Mesodermal cell (in vitro differentiated cells): ENCODE measurements at regions not wholly inside any gene's neighbourhood (a gene's known extent, or its start where the extent isn't known, plus 50 kb on each side); places are given as distances from the start of the nearest gene placed in this dataset.

Experiments
- H3K27ac ChIP-seq: 2 replicates; pipeline ENCODE4 v1.7.0; 2013; ENCODE audit warnings: mild to moderate bottlenecking, low read depth, low read length, moderate library complexity; ENCODE audit not compliant: severe bottlenecking
- H3K36me3 ChIP-seq: 2 replicates; pipeline ENCODE4 v1.7.1; 2013; ENCODE audit warnings: mild to moderate bottlenecking, low read length, moderate library complexity; ENCODE audit not compliant: control insufficient read depth, insufficient read depth
- H3K4me1 ChIP-seq: one replicate; pipeline ENCODE4 v1.7.1; 2013; ENCODE audit warnings: mild to moderate bottlenecking, low read length; ENCODE audit not compliant: insufficient read depth, control insufficient read depth, poor library complexity, severe bottlenecking
- H3K4me3 ChIP-seq: 2 replicates; pipeline ENCODE4 v1.7.0; 2013; ENCODE audit warnings: low read length, control low read depth, mild to moderate bottlenecking; ENCODE audit not compliant: insufficient read depth, poor library complexity, severe bottlenecking; ENCODE audit errors: extremely low read depth
- H3K9me3 ChIP-seq: 2 replicates; pipeline ENCODE4 v1.7.1; 2013; ENCODE audit warnings: mild to moderate bottlenecking, low read length, moderate library complexity; ENCODE audit not compliant: control insufficient read depth
- WGBS, 2 experiments: methylation state at CpG; one replicate each; pipeline ENCODE4 v1.1.5; 2013; ENCODE audit warnings: missing lambda C conversion rate in 2 of 2; ENCODE audit not compliant: insufficient coverage in 2 of 2; 5-methylcytosine and 5-hydroxymethylcytosine counted together

DNA sequence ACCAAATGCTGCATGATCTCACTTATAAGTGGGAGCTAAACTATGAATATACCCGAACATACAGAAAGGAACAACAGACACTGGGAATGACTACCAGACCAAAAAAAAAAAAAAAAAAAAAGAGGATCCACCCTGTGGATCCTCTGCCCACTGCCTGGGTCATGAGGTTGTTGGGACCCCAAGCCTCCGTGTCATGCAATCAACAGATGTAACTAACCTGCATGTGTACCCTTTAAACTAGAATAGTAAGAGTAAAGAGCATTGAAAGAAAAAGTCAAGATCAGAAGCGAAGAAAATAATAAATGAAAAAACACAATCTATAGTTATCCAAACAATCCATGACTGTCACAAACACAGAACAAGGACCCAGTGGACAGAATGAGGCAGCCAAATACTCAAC is 109.5 kb upstream of the TOP3B start:
- Histone ChIP-seq H3K36me3 (no peaks in the 10 kb centered on the region), H3K9me3 (no peaks in the 10 kb centered on the region), H3K27ac (no peak overlapping the region), H3K4me3 (no peak overlapping the region), H3K4me1 (no peaks in the 10 kb centered on the region)
- no CpG with 5 or more reads among the region's 3 CpGs for WGBS, 2 experiments

DNA sequence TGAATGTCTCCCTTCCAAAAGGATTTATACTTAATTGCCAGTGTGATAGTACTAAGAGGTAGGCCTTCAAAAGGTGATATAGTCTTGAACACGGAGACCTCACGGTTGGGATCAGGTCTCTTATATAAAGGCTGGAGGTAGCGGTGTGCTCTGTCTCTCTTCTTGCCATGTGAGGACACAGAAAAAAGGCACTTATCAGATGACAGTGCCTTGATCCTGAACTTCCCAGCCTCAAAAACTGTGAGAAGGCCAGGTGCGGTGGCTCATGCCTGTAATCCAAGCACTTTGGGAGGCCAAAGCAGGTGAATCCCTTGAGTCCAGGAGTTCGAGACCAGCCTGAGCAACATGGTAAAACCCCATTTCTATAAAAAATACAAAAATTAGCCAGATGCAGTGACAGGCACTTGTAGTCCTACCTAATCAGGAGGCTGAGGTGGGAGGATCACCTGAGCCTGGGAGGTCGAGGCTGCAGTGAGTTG is 108.9 kb upstream of the TOP3B start:
- no peaks in the 10 kb centered on the region for H3K4me1 ChIP-seq
- H3K4me3 ChIP-seq, result no peak overlapping the region
- H3K9me3 ChIP-seq, result no peaks in the 10 kb centered on the region
- 71 to 89% methylated on average over 4 to 5 of the region's 6 CpGs for WGBS, 2 experiments
- no peak overlapping the region for H3K27ac ChIP-seq
- H3K36me3 ChIP-seq, result no peaks in the 10 kb centered on the region

DNA sequence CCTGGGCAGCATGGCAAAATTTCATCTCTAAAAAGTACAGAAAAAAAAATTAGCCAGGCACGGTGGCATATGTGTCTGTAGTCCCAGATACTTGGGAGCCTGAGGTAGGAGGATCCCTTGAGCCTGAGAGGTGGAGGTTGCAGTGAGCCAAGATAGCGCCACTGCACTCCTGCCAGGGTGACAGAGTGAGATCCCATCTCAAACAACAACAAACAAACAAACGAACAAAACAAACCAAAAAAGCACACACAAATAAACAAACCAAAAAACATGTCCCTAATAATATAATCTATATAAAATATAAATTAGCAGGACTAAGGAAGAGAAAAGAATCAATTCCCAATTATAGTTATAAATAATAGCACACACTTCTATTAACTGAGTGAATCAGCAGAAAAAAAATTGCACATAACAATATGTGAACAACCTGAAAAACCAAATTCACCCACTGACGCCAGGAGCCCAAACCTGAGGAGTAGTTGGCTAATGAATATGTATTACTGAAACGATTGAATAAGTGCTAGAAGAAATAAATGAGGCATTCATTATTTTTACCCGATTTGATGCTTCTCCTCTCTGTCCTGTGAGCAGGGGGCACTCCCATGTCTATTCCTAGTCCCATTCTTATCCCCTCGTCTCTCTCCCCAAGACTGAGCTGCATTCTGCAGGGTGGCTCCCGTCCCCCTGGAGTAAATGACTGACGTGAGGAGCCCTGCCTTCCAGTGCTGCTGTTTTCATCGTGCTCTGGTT is 108.2 kb upstream of the TOP3B start:
- H3K4me1 ChIP-seq, result no peaks in the 10 kb centered on the region
- H3K36me3 ChIP-seq, result no peaks in the 10 kb centered on the region
- H3K9me3 ChIP-seq, result no peaks in the 10 kb centered on the region
- 84 to 86% methylated on average over 4 of the region's 10 CpGs for WGBS, 2 experiments
- H3K4me3 ChIP-seq, result no peak overlapping the region
- no peak overlapping the region for H3K27ac ChIP-seq

DNA sequence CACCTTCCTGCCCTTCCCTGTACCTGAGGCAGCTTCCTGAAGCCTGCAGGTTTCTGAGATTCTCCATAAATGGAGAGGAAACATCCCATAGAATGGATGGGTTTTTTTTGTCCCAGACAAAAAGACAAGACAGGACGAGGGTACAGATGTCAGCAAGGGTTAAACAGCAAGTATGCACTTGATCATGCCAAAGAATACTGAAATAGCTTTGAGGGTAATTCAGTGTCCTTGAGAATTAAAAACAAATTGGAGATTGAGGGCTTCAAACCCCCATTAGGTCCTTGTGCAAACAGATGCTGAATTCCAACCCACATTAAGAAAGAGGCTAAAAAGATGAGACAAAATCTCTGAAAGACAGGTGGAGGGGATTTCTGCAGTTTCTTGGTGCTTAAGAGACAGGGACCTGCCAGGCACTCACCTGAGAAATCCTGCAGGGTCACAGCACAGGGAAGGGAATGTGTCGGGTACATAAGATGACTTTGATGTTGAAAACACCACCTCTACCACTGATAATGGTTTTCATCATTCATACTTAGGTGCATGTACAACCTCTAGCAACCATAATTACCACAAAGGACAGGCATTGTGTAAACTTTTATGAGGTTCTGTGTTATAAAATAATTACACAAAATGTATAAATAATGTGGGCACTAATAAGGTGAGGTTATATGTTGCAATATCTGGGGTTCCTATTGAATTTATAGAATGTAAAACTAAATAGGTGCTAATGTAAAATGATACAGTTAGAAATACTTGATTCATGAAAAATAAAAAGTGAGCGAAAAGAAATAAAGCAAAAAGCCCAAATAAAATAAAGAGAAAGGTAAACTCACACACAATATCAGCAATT is 107.1 kb upstream of the TOP3B start:
- Histone ChIP-seq H3K9me3 (no peaks in the 10 kb centered on the region), H3K36me3 (no peaks in the 10 kb centered on the region), H3K4me3 (no peak overlapping the region), H3K27ac (no peak overlapping the region), H3K4me1 (no peaks in the 10 kb centered on the region)
- 67 to 75% methylated on average over 1 of the region's 3 CpGs for whole genome bisulfite sequencing, 2 experiments

DNA sequence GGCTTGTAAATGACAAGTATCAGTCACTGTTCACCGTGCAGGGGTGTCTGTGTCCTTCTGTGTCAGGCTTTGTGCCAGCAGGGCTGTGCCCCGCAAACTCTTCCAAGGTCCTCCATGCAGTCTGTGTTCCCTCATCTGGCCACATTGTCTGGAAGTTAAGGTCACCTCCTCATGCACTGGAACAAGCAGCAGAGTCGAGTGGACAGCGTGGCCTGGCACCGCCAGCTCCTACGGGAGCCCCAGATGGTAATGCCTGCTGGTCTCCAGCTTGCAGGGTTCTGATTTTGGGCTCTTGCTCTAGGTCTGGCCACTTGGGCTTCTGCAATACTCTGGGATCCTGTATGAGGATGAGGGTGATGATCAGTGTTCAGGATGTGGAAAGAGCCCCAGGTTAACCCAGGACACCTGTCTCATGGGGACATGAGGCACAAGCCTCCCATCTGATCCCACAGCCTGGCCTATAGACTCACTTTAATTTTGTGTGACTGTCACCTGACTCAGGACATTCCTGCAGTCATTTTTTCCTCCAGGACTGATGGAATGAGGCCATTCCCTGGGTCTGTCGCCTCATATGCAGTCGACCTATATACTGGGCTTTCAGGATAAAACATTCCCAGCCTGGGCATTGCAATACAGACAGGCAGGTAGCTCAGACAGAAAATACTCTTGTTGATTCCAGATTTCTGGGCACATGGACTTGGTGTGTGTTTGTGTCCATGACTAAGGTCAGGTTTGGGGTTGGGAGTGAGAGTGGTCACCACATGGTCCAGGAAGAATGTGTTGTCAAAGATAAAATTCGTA is 106.3 kb upstream of the TOP3B start:
- Histone ChIP-seq H3K4me1 (no peaks in the 10 kb centered on the region), H3K4me3 (no peak overlapping the region), H3K9me3 (no peaks in the 10 kb centered on the region), H3K36me3 (no peaks in the 10 kb centered on the region), H3K27ac (no peak overlapping the region)
- 84 to 89% methylated on average over 8 of the region's 9 CpGs for WGBS, 2 experiments

DNA sequence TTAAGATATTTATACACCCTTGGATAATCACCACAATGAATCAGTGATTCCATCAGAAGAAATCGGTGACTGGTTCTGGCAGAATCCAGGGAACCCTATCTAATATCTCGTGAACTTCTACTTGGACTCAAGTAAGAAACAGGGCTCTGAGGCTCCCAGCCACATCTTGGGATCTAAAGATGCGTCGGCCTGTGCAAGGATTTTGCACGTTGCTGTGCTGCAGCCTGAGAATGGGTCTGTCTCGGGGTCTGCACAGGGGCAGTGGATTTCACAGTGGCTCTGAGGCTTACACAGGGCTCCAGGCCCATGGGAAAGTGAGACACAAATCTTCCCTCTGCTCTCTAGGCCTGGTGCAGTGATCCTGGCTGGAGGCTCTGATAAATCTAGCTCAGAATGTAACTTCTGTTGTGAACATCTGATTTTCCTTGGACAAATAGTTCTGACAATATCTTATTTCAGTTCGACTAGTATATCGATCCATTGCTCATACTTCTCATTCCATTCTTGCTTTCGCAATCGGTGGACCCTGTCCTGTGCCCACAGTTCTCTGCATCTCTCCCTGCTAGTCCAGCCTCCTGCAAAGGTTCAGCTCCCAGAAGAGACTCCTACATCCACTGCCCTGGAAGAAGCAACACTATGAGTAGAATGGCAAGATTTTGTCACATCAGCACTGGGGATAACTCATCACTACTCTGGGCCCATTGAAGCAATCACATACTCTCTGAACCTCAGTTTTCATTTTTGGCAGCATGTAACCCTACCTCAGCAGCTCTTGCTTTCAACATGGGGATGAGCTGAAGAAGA is 105.5 kb upstream of the TOP3B start:
- 90 to 94% methylated on average over 9 to 10 of the region's 10 CpGs for WGBS, 2 experiments

DNA sequence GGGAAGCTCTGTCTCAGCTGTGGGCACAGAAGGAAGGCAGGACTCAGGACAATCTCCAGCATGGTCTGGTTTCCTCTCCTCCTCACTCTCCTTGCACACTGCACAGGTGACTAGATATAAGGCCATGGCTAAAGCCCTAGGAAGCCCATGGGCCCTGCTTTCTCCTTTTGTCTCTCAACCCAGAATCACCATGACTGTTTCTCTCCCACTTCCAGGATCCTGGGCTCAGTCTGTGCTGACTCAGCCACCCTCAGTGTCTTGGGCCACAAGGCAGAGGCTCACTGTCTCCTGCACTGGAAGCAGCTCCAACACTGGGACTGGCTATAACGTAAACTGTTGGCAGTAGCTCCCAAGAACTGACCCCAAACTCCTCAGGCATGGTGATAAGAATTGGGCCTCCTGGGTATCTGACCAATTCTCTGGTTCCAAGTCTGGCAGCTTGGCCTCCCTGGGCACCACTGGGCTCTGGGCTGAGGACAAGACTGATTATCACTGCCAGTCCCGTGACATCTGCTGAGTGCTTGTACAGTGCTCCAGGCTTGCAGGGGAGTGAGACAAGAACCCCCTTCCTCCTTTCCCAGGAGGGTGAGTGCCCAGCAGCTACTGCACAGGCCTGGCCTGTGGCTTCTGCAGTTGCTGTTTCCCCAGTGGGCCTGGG is 104.0 kb upstream of the TOP3B start:
- Histone ChIP-seq H3K27ac (no peak overlapping the region), H3K4me3 (no peak overlapping the region), H3K9me3 (no peaks in the 10 kb centered on the region), H3K36me3 (no peaks in the 10 kb centered on the region), H3K4me1 (no peaks in the 10 kb centered on the region)
- WGBS, 2 experiments, result 94 to 95% methylated on average over 2 of the region's 2 CpGs

More for the DNA sequence above, 105.5 kb upstream of the TOP3B start:
- Histone ChIP-seq H3K4me1 (no peaks in the 10 kb centered on the region), H3K9me3 (no peaks in the 10 kb centered on the region), H3K36me3 (no peaks in the 10 kb centered on the region), H3K4me3 (no peak overlapping the region), H3K27ac (no peak overlapping the region)

DNA sequence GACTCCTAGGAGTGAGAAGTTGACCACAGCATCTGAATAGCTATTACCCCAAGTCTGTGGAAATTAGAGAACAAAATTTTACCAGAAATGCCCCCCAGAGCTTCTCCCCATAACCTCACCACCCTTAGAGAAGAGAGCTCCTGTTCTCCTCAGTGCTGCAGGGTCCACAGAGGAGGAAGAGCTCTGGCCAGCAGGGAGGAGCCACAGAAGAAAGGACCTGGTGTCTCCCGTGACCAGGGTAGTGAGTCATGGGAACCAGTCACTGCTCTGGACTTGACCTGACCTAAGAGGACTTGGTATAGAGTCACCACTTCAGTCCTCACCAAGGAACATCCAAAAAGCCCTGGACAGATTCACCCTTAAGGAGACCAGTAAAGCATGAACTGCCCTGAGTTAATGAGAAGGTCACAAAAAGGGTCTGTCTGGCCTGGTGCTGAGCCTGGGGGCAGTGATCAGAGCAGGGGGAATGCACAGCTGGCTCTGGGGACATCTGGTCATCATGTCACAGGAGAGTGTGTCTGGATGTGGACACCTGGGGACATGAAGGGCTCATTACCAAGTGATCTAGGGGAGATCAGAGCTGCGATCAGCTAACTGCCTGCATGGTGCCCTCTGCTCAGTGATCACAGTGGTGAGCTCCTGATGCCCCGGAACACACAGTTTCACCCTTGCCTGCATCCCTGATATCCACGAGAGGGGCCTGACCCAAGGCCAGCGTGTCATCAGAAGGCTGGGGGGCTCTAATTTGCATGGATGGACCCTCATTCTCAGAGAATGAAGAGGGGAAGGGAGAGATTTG is 103.3 kb upstream of the TOP3B start:
- Histone ChIP-seq H3K4me1 (no peaks in the 10 kb centered on the region), H3K9me3 (no peaks in the 10 kb centered on the region), H3K36me3 (no peaks in the 10 kb centered on the region), H3K27ac (no peak overlapping the region), H3K4me3 (no peak overlapping the region)
- 63 to 76% methylated on average over 4 of the region's 5 CpGs for WGBS, 2 experiments

DNA sequence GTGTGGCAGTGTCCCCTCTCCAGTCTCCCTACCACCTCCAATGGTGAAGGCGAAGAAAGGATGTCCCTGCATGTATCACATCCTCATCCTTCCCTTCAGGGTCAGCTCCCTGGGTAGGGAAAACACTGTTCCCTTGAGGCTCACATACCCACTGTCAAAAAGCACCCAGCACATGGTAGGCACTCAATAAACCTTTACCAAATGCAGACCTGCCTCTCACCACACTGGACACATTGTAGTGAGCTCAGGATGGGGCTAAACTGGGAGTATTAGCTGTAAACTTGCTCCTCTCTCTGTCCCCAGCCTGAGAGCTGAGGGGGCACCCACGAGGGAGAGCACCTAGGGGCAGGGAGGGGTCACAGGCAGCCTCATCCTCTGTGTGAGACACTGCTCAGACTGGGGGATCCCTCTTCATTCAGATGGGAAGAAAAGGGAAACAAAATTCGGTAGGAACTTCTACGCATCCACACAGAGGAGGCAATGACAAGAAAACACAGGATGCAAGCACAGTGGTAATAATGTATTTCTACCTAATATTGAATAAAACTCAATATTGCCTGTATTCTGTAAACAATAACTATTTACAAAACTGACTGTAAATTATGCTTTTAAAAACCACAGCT is 101.6 kb upstream of the TOP3B start:
- Histone ChIP-seq H3K36me3 (no peaks in the 10 kb centered on the region), H3K9me3 (no peaks in the 10 kb centered on the region), H3K27ac (no peak overlapping the region), H3K4me1 (no peaks in the 10 kb centered on the region), H3K4me3 (no peak overlapping the region)
- WGBS, 2 experiments, result 36 to 38% methylated on average over 2 of the region's 4 CpGs
